Breast epithelium (tissue), 4 donors: ENCODE measurements at regions not wholly inside any gene's neighbourhood (a gene's known extent, or its start where the extent isn't known, plus 50 kb on each side); places are given as distances from the start of the nearest gene placed in this dataset.

Experiments
- DNase-seq, 2 donors: peaks; one replicate each; pipeline ENCODE4 v3.0.0-alpha.2; 2019; ENCODE audit warnings: low spot score in 2 of 2
- H3K27ac ChIP-seq, 2 donors: fragments of 200-600 bp; sonication (generic) in 1 of 2; one replicate each; pipeline ENCODE4 v1.5.1; 2016 to 2019; ENCODE audit warnings: mild to moderate bottlenecking in 1 of 2
- H3K27me3 ChIP-seq, 2 donors: fragments of 200-600 bp; sonication (generic) in 1 of 2; one replicate each; pipeline versions ENCODE4 v1.5.1 to v1.6.0; 2017 to 2019; ENCODE audit warnings: control low read depth in 1 of 2, mild to moderate bottlenecking in 1 of 2
- H3K36me3 ChIP-seq: fragments of 200-600 bp; one replicate; pipeline ENCODE4 v1.5.1; 2019
- H3K4me1 ChIP-seq, 2 donors: fragments of 200-600 bp; sonication (generic); one replicate each; pipeline ENCODE4 v1.5.1; 2016 to 2019; ENCODE audit warnings: control low read depth in 1 of 2
- H3K4me3 ChIP-seq, 3 donors: fragments of 200-600 bp; sonication (generic); 1 replicate in 2 of 3; 2 replicates in 1 of 3; pipeline ENCODE4 v1.5.1; 2016 to 2019; ENCODE audit warnings: mild to moderate bottlenecking in 3 of 3, moderate library complexity in 2 of 3
- H3K9me3 ChIP-seq, 2 donors: fragments of 200-600 bp; sonication (generic) in 1 of 2; one replicate each; pipeline ENCODE4 v1.5.1; 2016 to 2019; ENCODE audit warnings: control low read depth in 1 of 2
- POLR2A ChIP-seq: fragments of 450-650 bp; IDR thresholded peaks from one replicate; pipeline ENCODE4 v1.6.1; 2016; ENCODE audit warnings: antibody characterized with exemption, mild to moderate bottlenecking, moderate library complexity
- POLR2AphosphoS5 ChIP-seq, 3 donors: sonication (generic); formaldehyde crosslinking; IDR thresholded peaks; one replicate each; pipeline ENCODE4 v1.6.1; 2017; ENCODE audit warnings: antibody characterized with exemption in 3 of 3
- intact Hi-C: fragments of 100-400 bp; cut with DNase I; formaldehyde crosslinking; loops from one replicate; pipeline ENCODE4 v1.15.1; 2023; ENCODE audit warnings: low total_unique reads
- TF ChIP-seq, protein P1 (sequence below), 3 donors: fragments of 450-650 bp; IDR thresholded peaks; one replicate each; pipeline ENCODE4 v1.5.1; 2016 to 2017; ENCODE audit warnings: antibody characterized with exemption in 3 of 3, mild to moderate bottlenecking in 3 of 3, moderate library complexity in 3 of 3

DNA sequence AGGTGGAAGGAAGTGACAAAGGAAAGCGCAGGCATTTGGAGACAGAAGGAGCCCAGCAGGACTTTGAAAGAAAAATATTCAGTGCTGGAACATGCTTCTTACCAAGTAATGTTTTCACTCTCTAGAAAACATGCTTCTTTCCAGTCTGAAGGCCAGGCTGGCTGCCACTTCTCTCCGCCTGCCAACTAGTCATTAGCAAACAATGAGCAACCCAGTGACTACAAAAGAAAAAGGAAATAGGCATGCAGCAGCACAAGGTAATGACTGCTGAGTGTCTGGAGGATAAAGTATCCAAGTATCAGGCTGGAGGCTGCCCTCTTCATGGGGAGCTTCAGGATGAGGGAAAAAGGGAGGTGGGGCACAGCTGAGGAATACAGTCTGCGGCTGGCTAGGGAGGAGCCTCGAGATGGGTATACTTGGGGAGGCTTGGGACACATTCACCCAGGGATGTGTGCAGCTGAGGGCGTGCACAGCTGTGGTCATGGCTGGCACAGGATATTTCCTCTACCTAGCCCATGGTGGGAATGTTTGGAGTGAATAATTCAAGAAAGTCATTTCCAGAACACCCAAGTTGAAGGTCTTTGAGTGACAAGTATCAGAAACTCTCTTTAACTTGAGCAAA lies 161.5 kb upstream of the KIF2A start:
- Histone ChIP-seq H3K27ac (no peak overlapping the region), H3K9me3 (no peaks in the 10 kb centered on the region), H3K4me3 (no peak overlapping the region), H3K27me3 (no peaks in the 10 kb centered on the region), H3K36me3 (no peaks in the 10 kb centered on the region), H3K4me1 (no peaks in the 10 kb centered on the region)
- intact Hi-C loops: no loop called here
- TF ChIP-seq, protein P1, sequence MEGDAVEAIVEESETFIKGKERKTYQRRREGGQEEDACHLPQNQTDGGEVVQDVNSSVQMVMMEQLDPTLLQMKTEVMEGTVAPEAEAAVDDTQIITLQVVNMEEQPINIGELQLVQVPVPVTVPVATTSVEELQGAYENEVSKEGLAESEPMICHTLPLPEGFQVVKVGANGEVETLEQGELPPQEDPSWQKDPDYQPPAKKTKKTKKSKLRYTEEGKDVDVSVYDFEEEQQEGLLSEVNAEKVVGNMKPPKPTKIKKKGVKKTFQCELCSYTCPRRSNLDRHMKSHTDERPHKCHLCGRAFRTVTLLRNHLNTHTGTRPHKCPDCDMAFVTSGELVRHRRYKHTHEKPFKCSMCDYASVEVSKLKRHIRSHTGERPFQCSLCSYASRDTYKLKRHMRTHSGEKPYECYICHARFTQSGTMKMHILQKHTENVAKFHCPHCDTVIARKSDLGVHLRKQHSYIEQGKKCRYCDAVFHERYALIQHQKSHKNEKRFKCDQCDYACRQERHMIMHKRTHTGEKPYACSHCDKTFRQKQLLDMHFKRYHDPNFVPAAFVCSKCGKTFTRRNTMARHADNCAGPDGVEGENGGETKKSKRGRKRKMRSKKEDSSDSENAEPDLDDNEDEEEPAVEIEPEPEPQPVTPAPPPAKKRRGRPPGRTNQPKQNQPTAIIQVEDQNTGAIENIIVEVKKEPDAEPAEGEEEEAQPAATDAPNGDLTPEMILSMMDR (IDR thresholded peaks at IDR 0.05): no peak
- TF ChIP-seq POLR2A (no peak), POLR2AphosphoS5 (IDR thresholded peaks at IDR 0.05) (no peak)
- DNase-seq: no peak

DNA sequence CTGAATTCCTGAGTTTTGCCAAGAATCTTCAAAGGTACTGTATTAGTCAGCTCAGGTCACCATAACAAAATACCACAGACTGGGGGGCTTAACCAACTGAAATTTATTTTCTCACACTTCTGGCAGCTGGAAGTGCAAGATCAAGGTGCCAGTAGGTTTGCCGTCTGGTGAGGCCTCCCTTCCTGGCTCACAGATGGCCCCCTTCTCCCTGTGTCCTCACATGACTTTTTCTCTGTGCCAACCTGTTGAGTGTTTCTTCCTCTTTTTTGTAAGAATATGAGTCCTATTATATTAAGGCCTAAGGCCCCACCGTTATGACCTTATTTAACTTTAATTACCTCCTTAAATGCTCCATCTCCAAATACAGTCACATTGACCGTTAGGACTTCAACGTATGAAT lies 156.1 kb upstream of the KIF2A start:
- no peak overlapping the region for H3K27ac ChIP-seq
- no peak overlapping the region for H3K4me3 ChIP-seq
- H3K4me1 ChIP-seq: no peaks in the 10 kb centered on the region
- intact Hi-C loops: no loop called here
- DNase-seq: no peak
- H3K27me3 ChIP-seq: no peaks in the 10 kb centered on the region
- TF ChIP-seq POLR2AphosphoS5 (IDR thresholded peaks at IDR 0.05): no peak
- no peaks in the 10 kb centered on the region for H3K36me3 ChIP-seq
- H3K9me3 ChIP-seq: peaks cover 4 to 11% of the 10 kb centered on the region in 2 donors

DNA sequence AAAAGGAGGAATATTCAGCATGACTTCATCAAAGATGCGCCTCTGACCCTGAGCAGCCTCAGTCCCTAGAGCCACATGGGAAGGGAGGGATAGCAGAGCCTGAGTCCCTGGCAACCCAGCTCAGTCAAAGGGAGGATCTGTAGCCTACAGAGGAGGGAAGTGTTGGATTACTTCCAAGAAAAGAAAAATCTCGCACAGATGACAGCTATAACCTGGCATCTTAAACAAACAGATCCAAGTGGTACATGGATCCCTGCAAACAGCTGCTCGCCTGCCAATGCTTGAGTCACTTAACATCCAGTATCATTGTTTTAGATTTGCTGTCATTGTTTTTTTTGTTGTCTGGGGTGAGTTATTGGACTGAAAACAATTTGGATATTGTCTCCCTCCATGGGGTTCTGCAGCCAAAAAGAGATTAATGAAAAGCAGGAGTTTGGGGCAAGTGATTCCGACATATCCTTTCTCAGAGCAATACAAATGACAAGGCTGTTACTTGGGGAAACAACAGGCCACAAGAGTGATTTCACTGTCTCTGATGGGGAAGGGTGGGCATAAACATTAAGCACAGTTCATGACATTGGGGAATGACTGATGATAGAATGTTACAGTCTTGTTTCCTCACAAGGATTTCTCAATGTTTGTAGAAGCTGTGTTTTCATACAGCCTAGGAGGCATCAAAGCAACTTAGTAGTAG lies 153.5 kb upstream of the KIF2A start:
- Histone ChIP-seq H3K4me1 (no peaks in the 10 kb centered on the region), H3K4me3 (no peak overlapping the region), H3K36me3 (no peaks in the 10 kb centered on the region), H3K9me3 (peaks cover 12 to 19% of the 10 kb centered on the region in 2 donors), H3K27ac (no peak overlapping the region), H3K27me3 (no peaks in the 10 kb centered on the region)
- intact Hi-C loops: no loop called here
- no peak for DNase-seq
- TF ChIP-seq POLR2AphosphoS5 (IDR thresholded peaks at IDR 0.05): no peak
- no peak for TF ChIP-seq POLR2A
- TF ChIP-seq, protein P1 (IDR thresholded peaks at IDR 0.05): no peak

DNA sequence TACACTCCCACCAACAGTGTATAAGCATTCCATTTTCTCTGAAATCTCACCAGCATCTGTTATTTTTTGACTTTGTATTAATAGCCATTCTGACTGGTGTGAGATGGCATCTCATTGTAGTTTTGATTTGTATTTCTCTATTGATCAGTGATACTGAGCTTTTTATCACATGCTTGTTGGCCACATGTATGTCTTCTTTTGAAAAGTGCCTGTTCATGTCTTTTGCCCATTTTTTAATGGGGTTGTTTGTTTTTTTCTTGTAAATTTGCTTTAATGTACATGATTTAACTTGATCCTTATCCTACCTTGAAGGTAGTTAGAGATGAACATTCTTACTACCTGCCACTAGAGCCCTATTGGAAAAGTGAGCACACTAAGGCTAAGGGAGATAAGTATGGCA lies 151.2 kb upstream of the KIF2A start:
- intact Hi-C loops: no loop called here
- no peaks in the 10 kb centered on the region for H3K27me3 ChIP-seq
- no peak for TF ChIP-seq POLR2A
- H3K4me3 ChIP-seq: no peak overlapping the region
- DNase-seq: no peak
- no peaks in the 10 kb centered on the region for H3K36me3 ChIP-seq
- H3K4me1 ChIP-seq: no peaks in the 10 kb centered on the region
- H3K9me3 ChIP-seq: peaks cover 12 to 29% of the 10 kb centered on the region in 2 donors
- H3K27ac ChIP-seq: no peak overlapping the region

DNA sequence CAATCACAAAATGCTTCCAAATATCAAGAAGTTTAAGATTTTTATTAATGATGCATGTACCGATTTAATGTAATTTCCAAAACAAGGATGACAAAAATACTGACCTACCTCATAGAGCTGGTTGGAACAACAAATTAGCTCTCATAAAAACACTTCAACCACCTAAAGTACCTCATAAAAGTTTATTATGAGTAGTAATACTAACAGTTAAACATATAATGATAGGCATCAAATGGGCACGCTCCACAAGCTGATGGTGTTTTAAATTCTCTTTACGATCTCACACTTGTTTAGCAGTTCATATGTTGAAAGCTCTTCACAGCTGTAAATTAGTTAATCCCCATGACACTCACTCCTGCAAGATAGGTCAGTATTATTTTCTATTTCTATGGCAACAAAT lies 150.0 kb upstream of the KIF2A start:
- Histone ChIP-seq H3K27ac (no peak overlapping the region), H3K36me3 (no peaks in the 10 kb centered on the region), H3K9me3 (peaks cover 12 to 29% of the 10 kb centered on the region in 2 donors), H3K4me1 (no peaks in the 10 kb centered on the region), H3K4me3 (no peak overlapping the region), H3K27me3 (no peaks in the 10 kb centered on the region)
- DNase-seq: no peak
- TF ChIP-seq, protein P1 (IDR thresholded peaks at IDR 0.05): no peak
- no peak for TF ChIP-seq POLR2AphosphoS5 (IDR thresholded peaks at IDR 0.05)
- no peak for TF ChIP-seq POLR2A
- intact Hi-C loops: no loop called here

DNA sequence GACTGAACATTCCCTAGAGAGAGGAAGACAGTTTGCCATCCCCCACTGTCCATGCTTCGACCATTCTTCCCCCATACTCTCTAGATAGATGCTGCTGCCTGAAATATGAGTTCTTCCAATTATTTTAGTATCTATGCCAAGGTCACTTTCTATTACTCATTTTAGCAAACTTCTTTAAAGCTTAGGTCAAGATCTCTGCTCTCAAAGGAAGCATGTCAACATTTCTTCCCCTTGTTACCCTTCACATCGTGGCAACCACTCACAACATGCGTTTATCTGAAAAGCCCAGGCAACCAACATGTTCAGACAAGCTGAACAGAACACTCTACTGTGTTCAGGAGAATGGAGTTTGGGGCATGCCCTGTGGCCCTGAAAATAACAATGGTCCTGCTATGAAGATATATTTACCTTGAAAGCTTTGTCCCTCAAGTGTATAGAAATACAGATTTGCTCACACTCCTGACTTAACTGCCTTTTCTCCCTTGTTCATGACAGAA lies 138.4 kb upstream of the KIF2A start:
- no peak for DNase-seq
- Histone ChIP-seq H3K36me3 (no peaks in the 10 kb centered on the region), H3K27ac (no peak overlapping the region), H3K27me3 (no peaks in the 10 kb centered on the region), H3K9me3 (peaks cover 2 to 3% of the 10 kb centered on the region in 2 donors), H3K4me3 (no peak overlapping the region), H3K4me1 (no peaks in the 10 kb centered on the region)
- TF ChIP-seq POLR2AphosphoS5 (IDR thresholded peaks at IDR 0.05) (no peak), POLR2A (no peak)
- TF ChIP-seq, protein P1 (IDR thresholded peaks at IDR 0.05): no peak
- intact Hi-C loops: no loop called here
